HG02588 (cell line): ENCODE measurements at regions not wholly inside any gene's neighbourhood (a gene's known extent, or its start where the extent isn't known, plus 50 kb on each side); places are given as distances from the start of the nearest gene placed in this dataset.
"Not testable (repeated sequence)": the region's sequence is repeated elsewhere in the genome, so short reads cannot be mapped to it uniquely, and the experiment has no call there.

Experiments used
- ATAC-seq: cut with Tn5 transposase; IDR thresholded peaks from one replicate; pipeline ENCODE4 v1.9.1; 2021; ENCODE audit warnings: mild to moderate bottlenecking, moderate library complexity; ENCODE audit not compliant: unreplicated experiment

- no peak for ATAC-seq
Observed at GRCh38 chr18:34350778-34351177, 126.1 kb upstream of the NOL4 start.

- no peak for ATAC-seq
Observed at GRCh38 chr18:34352385-34353163, 127.9 kb upstream of the NOL4 start.

- ATAC-seq: no peak
Observed at GRCh38 chr18:34354351-34354750, 129.6 kb upstream of the NOL4 start.

GRCh38 chr18:34357944-34358580 lies 133.3 kb upstream of the NOL4 start:
- no peak for ATAC-seq

GRCh38 chr18:34358923-34359322 lies 134.2 kb upstream of the NOL4 start:
- peak; percentile 96 for ATAC-seq

- no peak for ATAC-seq
Observed at GRCh38 chr18:34364699-34365098, 140.0 kb upstream of the NOL4 start.

GRCh38 chr18:34370704-34371395 lies 146.1 kb upstream of the NOL4 start:
- ATAC-seq: no peak

GRCh38 chr18:34380326-34380725 lies 155.6 kb upstream of the NOL4 start:
- no peak for ATAC-seq

- ATAC-seq: no peak
Observed at GRCh38 chr18:34385311-34385710, 160.6 kb upstream of the NOL4 start.

- no peak for ATAC-seq
Observed at GRCh38 chr18:34386803-34387202, 162.1 kb upstream of the NOL4 start.

GRCh38 chr18:34397286-34397896 lies 172.7 kb upstream of the NOL4 start:
- ATAC-seq: no peak

- ATAC-seq: no peak
Observed at GRCh38 chr18:34399892-34400291, 175.2 kb upstream of the NOL4 start.

- ATAC-seq: no peak
Observed at GRCh38 chr18:34400834-34401233, 176.1 kb upstream of the NOL4 start.

- ATAC-seq: no peak
Observed at GRCh38 chr18:34401775-34402174, 177.1 kb upstream of the NOL4 start.

- ATAC-seq: not testable (repeated sequence)
Observed at GRCh38 chr18:34407471-34407870, 182.8 kb upstream of the NOL4 start.

- no peak for ATAC-seq
Observed at GRCh38 chr18:34411952-34412351, 187.2 kb upstream of the NOL4 start.

- ATAC-seq: no peak
Observed at GRCh38 chr18:34431042-34431441, 206.3 kb upstream of the NOL4 start.

- no peak for ATAC-seq
Observed at GRCh38 chr18:34444622-34445021, 219.9 kb upstream of the NOL4 start.

- no peak for ATAC-seq
Observed at GRCh38 chr18:34448662-34449061, 223.9 kb upstream of the NOL4 start.

GRCh38 chr18:34457761-34458160 lies 233.0 kb upstream of the NOL4 start:
- no peak for ATAC-seq

GRCh38 chr18:34458410-34458977 lies 233.8 kb upstream of the NOL4 start:
- no peak for ATAC-seq
